ENCODE measurements at regions not wholly inside any gene's neighbourhood (a gene's known extent, or its start where the extent isn't known, plus 50 kb on each side); places are given as distances from the start of the nearest gene placed in this dataset.

GRCh38 chr2:14257801-14258507, 374.6 kb upstream of the LRATD1 start:
- TF ChIP-seq GATA3 (IDR thresholded peaks at IDR 0.05; ENCODE audit: low read depth, low read length) (no peak), GATA2 (IDR thresholded peaks at IDR 0.05; ENCODE audit: low read depth, low read length) (no peak)

Data from SH-SY5Y (cell line).